CD4-positive, alpha-beta T cell (primary cell): ENCODE measurements at regions not wholly inside any gene's neighbourhood (a gene's known extent, or its start where the extent isn't known, plus 50 kb on each side); places are given as distances from the start of the nearest gene placed in this dataset.

Experiments used
- ATAC-seq: fragments of 200-7000 bp; cut with Tn5 transposase; one replicate; pipeline ENCODE4 v1.10.0; 2022; ENCODE audit warnings: mild to moderate bottlenecking; ENCODE audit not compliant: poor library complexity
- CTCF ChIA-PET: fragments of 350-600 bp; sonication (Branson Sonifier 250); formaldehyde crosslinking; loops from one replicate; lab custom pipeline; 2021; ENCODE audit warnings: antibody characterized with exemption, inconsistent platforms; lab: Charles Lee
- POLR2A ChIA-PET: fragments of 350-600 bp; sonication (Branson Sonifier 250); formaldehyde crosslinking; loops from one replicate; lab custom pipeline; 2021; ENCODE audit warnings: antibody characterized with exemption, inconsistent platforms; lab: Charles Lee
- DNase-seq, 14 experiments: peaks; one replicate each; pipeline ENCODE4 v3.0.0-alpha.2; 2013 to 2020; ENCODE audit warnings: mixed read lengths in 2 of 14
- H3K27ac ChIP-seq, 2 donors: one replicate each; pipeline versions ENCODE4 v1.5.1 to v1.7.0; 2013; ENCODE audit warnings: low read length in 2 of 2, low read depth in 1 of 2, mild to moderate bottlenecking in 1 of 2
- H3K27me3 ChIP-seq, 2 experiments: 1 replicate in 1 of 2; 2 replicates in 1 of 2; pipeline versions ENCODE4 v1.6.1 to v1.7.0; 2013; ENCODE audit warnings: low read length in 2 of 2, control low read depth in 1 of 2, mild to moderate bottlenecking in 1 of 2, moderate library complexity in 1 of 2; ENCODE audit not compliant: insufficient read depth in 2 of 2, control insufficient read depth in 1 of 2
- H3K36me3 ChIP-seq: one replicate; pipeline ENCODE4 v1.6.1; 2013; ENCODE audit warnings: low read length, control low read depth; ENCODE audit not compliant: insufficient read depth
- H3K4me1 ChIP-seq: one replicate; pipeline ENCODE4 v1.6.1; 2013; ENCODE audit warnings: low read length, control low read depth; ENCODE audit not compliant: insufficient read depth
- H3K4me3 ChIP-seq: one replicate; pipeline ENCODE4 v1.5.1; 2013; ENCODE audit warnings: mild to moderate bottlenecking, low read length, moderate library complexity
- H3K9me3 ChIP-seq, 2 experiments: 1 replicate in 1 of 2; 2 replicates in 1 of 2; pipeline versions ENCODE4 v1.6.1 to v1.7.0; 2013; ENCODE audit warnings: low read length in 2 of 2, mild to moderate bottlenecking in 2 of 2, control low read depth in 1 of 2, moderate library complexity in 1 of 2; ENCODE audit not compliant: control insufficient read depth in 1 of 2, insufficient read depth in 1 of 2
- H3K27ac Mint-ChIP-seq: one replicate; pipeline ENCODE4 v1.8.0; 2020; ENCODE audit warnings: mixed read lengths
- H3K27me3 Mint-ChIP-seq: one replicate; pipeline ENCODE4 v1.8.0; 2021; ENCODE audit warnings: mixed read lengths
- H3K36me3 Mint-ChIP-seq: one replicate; pipeline ENCODE4 v1.8.0; 2021; ENCODE audit warnings: low read depth, mixed read lengths
- H3K4me1 Mint-ChIP-seq: one replicate; pipeline ENCODE4 v1.8.0; 2021; ENCODE audit warnings: low read depth, mixed read lengths
- H3K4me3 Mint-ChIP-seq: one replicate; pipeline ENCODE4 v1.8.0; 2020; ENCODE audit warnings: mild to moderate bottlenecking, mixed read lengths
- H3K9me3 Mint-ChIP-seq: one replicate; pipeline ENCODE4 v1.8.0; 2020; ENCODE audit warnings: mixed read lengths
- intact Hi-C, 2 experiments: fragments of 100-400 bp; cut with DNase I in 1 of 2; cut with micrococcal nuclease in 1 of 2; formaldehyde crosslinking; loops; one replicate each; pipeline versions ENCODE4 v1.15.1 to v1.9.0; 2023 to 2025; cut with DNase I, micrococcal nuclease
- TF ChIP-seq, protein P1 (sequence below): fragments of 200-600 bp; IDR thresholded peaks from one replicate; pipeline ENCODE4 v1.8.0; 2022; ENCODE audit warnings: antibody characterized with exemption, mild to moderate bottlenecking

DNA sequence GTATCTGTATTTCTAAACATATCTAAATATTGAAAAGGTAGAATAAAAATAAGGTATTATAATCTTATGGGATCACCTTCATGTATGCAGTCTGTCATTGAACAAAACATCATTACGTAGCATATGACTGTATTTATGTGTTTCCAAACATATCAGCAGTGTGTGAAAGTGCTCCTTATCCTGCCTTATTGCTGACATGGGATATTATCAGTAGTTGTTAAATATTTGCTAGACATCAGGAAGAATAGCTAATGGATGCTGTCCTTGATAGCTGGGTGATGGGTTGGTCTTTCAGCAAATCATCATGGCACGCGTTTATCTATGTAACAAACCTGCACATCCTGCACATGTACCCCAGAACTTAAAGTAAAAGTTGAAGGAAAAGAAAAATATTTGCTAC is 59.1 kb upstream of the FAM20A start:
- intact Hi-C loops: no loop called here
- Histone ChIP-seq H3K36me3 (no peaks in the 10 kb centered on the region), H3K27ac (no peak overlapping the region), H3K9me3 (no peaks in the 10 kb centered on the region), H3K4me3 (no peak overlapping the region), H3K27me3 (peaks cover 0 to 13% of the 10 kb centered on the region in 2 experiments), H3K4me1 (no peaks in the 10 kb centered on the region)
- H3K4me3 Mint-ChIP-seq: no peak overlapping the region
- no peaks in the 10 kb centered on the region for H3K36me3 Mint-ChIP-seq
- ChIA-PET CTCF (no interaction called here), POLR2A (no interaction called here)
- no peak for DNase-seq
- no peak for ATAC-seq
- peaks cover 30% of the 10 kb centered on the region for H3K27me3 Mint-ChIP-seq
- no peak overlapping the region for H3K27ac Mint-ChIP-seq
- TF ChIP-seq, protein P1, sequence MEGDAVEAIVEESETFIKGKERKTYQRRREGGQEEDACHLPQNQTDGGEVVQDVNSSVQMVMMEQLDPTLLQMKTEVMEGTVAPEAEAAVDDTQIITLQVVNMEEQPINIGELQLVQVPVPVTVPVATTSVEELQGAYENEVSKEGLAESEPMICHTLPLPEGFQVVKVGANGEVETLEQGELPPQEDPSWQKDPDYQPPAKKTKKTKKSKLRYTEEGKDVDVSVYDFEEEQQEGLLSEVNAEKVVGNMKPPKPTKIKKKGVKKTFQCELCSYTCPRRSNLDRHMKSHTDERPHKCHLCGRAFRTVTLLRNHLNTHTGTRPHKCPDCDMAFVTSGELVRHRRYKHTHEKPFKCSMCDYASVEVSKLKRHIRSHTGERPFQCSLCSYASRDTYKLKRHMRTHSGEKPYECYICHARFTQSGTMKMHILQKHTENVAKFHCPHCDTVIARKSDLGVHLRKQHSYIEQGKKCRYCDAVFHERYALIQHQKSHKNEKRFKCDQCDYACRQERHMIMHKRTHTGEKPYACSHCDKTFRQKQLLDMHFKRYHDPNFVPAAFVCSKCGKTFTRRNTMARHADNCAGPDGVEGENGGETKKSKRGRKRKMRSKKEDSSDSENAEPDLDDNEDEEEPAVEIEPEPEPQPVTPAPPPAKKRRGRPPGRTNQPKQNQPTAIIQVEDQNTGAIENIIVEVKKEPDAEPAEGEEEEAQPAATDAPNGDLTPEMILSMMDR: no peak
- H3K9me3 Mint-ChIP-seq: no peaks in the 10 kb centered on the region
- no peaks in the 10 kb centered on the region for H3K4me1 Mint-ChIP-seq

DNA sequence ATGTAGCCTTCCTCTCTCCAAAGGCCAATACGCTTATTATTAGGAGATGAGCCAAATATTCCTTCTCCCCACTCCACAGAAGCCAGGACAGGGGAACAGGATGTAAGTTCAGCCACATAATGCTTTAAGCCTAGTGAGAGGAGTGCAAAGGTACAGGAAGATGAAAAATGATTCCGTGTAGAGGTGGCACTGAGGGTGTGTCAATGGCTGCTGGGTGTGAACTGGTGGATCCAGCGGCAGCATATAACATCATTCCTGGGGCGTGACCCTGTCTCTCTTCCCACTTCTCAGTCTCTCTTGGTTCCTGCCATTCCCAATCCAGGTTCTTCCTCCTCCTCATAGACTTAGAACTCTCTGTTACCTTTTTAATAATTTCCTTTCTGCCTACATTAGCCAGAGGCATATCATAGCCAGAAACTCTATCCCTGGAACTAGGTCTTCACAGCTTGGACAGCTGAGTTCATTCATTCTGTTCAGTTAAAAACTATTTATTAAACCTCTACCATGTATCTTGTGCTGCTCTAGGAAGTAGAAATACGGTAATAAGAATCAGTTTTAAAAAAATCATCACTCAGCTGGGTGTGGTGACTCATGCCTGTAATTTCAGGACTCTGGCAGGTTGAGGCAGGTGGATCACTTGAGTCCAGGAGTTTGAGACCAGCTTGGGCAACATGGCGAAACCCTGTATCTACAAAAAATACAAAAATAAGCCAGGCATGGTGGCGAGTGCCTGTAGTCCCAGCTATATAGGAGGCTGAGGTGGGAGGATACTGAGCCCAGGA is 58.0 kb upstream of the FAM20A start:
- H3K9me3 ChIP-seq: no peaks in the 10 kb centered on the region
- H3K27me3 Mint-ChIP-seq: peaks cover 29% of the 10 kb centered on the region
- no peaks in the 10 kb centered on the region for H3K9me3 Mint-ChIP-seq
- no peak overlapping the region for H3K27ac ChIP-seq
- CTCF ChIA-PET: no interaction called here
- H3K36me3 ChIP-seq: no peaks in the 10 kb centered on the region
- no peak overlapping the region for H3K4me3 ChIP-seq
- DNase-seq: no peak
- H3K4me1 ChIP-seq: no peaks in the 10 kb centered on the region
- ATAC-seq: no peak
- intact Hi-C loops: no loop called here
- H3K27me3 ChIP-seq: peaks cover 0 to 13% of the 10 kb centered on the region in 2 experiments
- H3K4me1 Mint-ChIP-seq: no peaks in the 10 kb centered on the region
- no peak overlapping the region for H3K4me3 Mint-ChIP-seq
- H3K36me3 Mint-ChIP-seq: no peaks in the 10 kb centered on the region
- TF ChIP-seq, protein P1: no peak
- no peak overlapping the region for H3K27ac Mint-ChIP-seq
- POLR2A ChIA-PET: no interaction called here

DNA sequence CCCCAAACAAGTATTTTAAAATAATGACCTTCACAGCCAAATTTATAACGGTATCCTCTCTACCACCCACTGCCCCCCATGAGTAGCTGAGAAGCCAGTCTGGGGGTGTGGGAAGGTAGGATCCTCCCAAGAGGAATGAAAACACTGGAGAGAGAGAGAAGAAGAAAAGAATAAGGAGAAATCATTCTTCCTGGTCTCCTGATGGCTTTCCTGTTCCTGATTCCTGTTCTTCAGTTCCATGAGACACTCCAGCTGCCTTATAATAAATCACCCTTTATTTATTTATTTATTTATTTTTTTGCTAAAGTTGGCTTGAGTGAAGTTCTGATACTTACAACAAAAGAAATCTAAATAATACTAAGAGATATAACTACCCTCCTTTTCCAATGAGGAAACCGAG is 56.4 kb upstream of the FAM20A start:
- CTCF ChIA-PET: no interaction called here
- Mint-ChIP-seq H3K9me3 (no peaks in the 10 kb centered on the region), H3K27me3 (peaks cover 17% of the 10 kb centered on the region), H3K4me3 (no peak overlapping the region), H3K4me1 (no peaks in the 10 kb centered on the region), H3K36me3 (no peaks in the 10 kb centered on the region), H3K27ac (no peak overlapping the region)
- Histone ChIP-seq H3K4me1 (no peaks in the 10 kb centered on the region), H3K9me3 (no peaks in the 10 kb centered on the region), H3K27me3 (peaks cover 0 to 13% of the 10 kb centered on the region in 2 experiments), H3K27ac (no peak overlapping the region), H3K36me3 (no peaks in the 10 kb centered on the region), H3K4me3 (no peak overlapping the region)
- TF ChIP-seq, protein P1: no peak
- POLR2A ChIA-PET: no interaction called here
- DNase-seq: no peak
- intact Hi-C loops: no loop called here
- ATAC-seq: no peak
